Upper lobe of left lung (tissue), 4 donors: ENCODE measurements at regions not wholly inside any gene's neighbourhood (a gene's known extent, or its start where the extent isn't known, plus 50 kb on each side); places are given as distances from the start of the nearest gene placed in this dataset.

Experiments
- POLR2A ChIP-seq, 4 donors: fragments of 450-650 bp; IDR thresholded peaks; one replicate each; pipeline ENCODE4 v1.5.1; 2016 to 2017; ENCODE audit warnings: antibody characterized with exemption in 4 of 4, mild to moderate bottlenecking in 2 of 4
- TF ChIP-seq, protein P1 (sequence below), 6 experiments: fragments of 450-650 bp in 4 of 6; fragments of 200-600 bp in 2 of 6; sonication (generic) in 2 of 6; IDR thresholded peaks; one replicate each; pipeline ENCODE4 v1.5.1; 2016 to 2019; ENCODE audit warnings: antibody characterized with exemption in 6 of 6

DNA sequence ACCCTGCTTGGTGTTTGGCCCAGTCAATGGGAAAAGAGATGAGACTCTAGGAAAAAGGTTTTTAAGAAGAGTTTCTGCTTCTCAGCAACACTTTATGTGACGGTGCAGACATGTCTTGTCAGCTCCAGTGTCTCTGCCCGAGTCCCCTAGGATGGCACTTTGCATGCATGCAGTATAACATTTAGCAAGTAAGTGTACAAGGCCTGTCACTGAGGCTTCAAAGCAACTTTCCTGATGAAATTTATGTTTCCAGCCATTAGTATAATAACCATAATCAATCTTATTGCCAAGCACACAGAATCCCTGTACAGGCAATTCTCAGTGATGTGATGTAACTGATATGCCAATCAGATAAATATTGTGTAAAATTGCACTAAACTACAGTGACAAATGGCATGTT lies 248.1 kb upstream of the PLET1 start:
- TF ChIP-seq, protein P1, sequence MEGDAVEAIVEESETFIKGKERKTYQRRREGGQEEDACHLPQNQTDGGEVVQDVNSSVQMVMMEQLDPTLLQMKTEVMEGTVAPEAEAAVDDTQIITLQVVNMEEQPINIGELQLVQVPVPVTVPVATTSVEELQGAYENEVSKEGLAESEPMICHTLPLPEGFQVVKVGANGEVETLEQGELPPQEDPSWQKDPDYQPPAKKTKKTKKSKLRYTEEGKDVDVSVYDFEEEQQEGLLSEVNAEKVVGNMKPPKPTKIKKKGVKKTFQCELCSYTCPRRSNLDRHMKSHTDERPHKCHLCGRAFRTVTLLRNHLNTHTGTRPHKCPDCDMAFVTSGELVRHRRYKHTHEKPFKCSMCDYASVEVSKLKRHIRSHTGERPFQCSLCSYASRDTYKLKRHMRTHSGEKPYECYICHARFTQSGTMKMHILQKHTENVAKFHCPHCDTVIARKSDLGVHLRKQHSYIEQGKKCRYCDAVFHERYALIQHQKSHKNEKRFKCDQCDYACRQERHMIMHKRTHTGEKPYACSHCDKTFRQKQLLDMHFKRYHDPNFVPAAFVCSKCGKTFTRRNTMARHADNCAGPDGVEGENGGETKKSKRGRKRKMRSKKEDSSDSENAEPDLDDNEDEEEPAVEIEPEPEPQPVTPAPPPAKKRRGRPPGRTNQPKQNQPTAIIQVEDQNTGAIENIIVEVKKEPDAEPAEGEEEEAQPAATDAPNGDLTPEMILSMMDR (IDR thresholded peaks at IDR 0.05) = no peak
- no peak for TF ChIP-seq POLR2A (IDR thresholded peaks at IDR 0.05)
